ENCODE measurements at regions not wholly inside any gene's neighbourhood (a gene's known extent, or its start where the extent isn't known, plus 50 kb on each side); places are given as distances from the start of the nearest gene placed in this dataset.
A peak's percentile ranks its signal among the peaks of the same experiment; 100 is the strongest.

DNA sequence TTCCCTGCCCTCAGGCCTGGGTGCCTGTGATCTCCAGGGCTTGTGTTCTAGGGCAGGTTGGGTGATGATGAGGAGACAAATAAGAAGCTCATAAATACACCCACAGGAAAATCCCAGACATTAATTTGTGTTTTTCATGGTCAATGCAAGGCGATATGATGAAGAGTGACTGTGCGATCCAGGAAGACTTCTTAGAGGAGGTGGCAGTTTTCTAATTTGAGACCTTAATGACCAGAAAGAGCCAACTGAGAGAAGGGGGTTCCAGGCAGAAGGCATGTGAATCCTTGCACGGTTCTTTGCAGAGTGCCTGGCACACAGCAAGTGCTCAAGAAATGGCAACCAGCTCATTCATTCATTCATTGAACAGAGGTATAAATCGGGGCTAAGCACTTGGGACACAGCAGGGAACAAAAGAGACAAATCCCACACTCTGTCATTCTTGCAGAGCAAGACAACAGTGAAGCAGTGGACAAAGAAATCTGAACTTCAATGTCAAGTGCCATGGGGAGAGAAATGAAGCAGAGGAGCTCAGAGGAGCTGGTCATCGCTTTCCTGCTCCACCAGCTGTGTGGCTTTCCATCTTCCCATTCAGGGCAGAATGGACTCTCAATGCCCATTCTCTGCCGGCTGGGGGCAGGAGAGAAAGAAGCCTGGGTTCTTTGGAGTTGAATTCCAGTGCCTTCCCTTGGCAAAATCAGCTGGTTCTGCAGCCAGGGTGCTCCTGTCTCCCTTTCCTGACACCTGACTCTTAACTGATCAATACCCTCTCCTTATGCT is 128.3 kb downstream of the AACS start:
- ATAC-seq: peak; percentile 7
- TF ChIP-seq ZNF219 (CRISPR knock-in tag; IDR thresholded peaks at IDR 0.05; ENCODE audit: borderline replicate concordance) (no peak), OVOL2 (CRISPR knock-in tag; IDR thresholded peaks at IDR 0.05; ENCODE audit: borderline replicate concordance) (no peak), JUN (CRISPR knock-in tag; IDR thresholded peaks at IDR 0.05) (no peak), E2F5 (CRISPR knock-in tag; IDR thresholded peaks at IDR 0.05) (no peak), GRHL2 (CRISPR knock-in tag; IDR thresholded peaks at IDR 0.05; ENCODE audit: insufficient replicate concordance, severe bottlenecking) (no peak)
- TF ChIP-seq, protein P1, sequence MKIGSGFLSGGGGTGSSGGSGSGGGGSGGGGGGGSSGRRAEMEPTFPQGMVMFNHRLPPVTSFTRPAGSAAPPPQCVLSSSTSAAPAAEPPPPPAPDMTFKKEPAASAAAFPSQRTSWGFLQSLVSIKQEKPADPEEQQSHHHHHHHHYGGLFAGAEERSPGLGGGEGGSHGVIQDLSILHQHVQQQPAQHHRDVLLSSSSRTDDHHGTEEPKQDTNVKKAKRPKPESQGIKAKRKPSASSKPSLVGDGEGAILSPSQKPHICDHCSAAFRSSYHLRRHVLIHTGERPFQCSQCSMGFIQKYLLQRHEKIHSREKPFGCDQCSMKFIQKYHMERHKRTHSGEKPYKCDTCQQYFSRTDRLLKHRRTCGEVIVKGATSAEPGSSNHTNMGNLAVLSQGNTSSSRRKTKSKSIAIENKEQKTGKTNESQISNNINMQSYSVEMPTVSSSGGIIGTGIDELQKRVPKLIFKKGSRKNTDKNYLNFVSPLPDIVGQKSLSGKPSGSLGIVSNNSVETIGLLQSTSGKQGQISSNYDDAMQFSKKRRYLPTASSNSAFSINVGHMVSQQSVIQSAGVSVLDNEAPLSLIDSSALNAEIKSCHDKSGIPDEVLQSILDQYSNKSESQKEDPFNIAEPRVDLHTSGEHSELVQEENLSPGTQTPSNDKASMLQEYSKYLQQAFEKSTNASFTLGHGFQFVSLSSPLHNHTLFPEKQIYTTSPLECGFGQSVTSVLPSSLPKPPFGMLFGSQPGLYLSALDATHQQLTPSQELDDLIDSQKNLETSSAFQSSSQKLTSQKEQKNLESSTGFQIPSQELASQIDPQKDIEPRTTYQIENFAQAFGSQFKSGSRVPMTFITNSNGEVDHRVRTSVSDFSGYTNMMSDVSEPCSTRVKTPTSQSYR (CRISPR knock-in tag; IDR thresholded peaks at IDR 0.05): no peak
- H3K4me3 Mint-ChIP-seq: peak overlapping the region; percentile 53
- H3K36me3 Mint-ChIP-seq: peaks cover 8% of the 10 kb centered on the region; the same call in 1 of the 2 replicates
- no peak overlapping the region; the same call in 1 of the 2 replicates for H3K27ac Mint-ChIP-seq
- peaks cover 4% of the 10 kb centered on the region; the same call in 1 of the 2 replicates for H3K27me3 Mint-ChIP-seq (ENCODE audit: low read depth)
- CTCF ChIA-PET: interaction anchor here (0.7 to 1.9 kb wide), 12 partner anchors 9 to 250 kb away, joined by 3 to 12 read pairs (median 3); no protein-coding TSS in a partner anchor
- peak; percentile 33 for DNase-seq (ENCODE audit: low spot score)
- no peaks in the 10 kb centered on the region for H3K9me3 Mint-ChIP-seq
- POLR2A ChIA-PET: no interaction called here
- peaks cover 80% of the 10 kb centered on the region for H3K4me1 Mint-ChIP-seq

DNA sequence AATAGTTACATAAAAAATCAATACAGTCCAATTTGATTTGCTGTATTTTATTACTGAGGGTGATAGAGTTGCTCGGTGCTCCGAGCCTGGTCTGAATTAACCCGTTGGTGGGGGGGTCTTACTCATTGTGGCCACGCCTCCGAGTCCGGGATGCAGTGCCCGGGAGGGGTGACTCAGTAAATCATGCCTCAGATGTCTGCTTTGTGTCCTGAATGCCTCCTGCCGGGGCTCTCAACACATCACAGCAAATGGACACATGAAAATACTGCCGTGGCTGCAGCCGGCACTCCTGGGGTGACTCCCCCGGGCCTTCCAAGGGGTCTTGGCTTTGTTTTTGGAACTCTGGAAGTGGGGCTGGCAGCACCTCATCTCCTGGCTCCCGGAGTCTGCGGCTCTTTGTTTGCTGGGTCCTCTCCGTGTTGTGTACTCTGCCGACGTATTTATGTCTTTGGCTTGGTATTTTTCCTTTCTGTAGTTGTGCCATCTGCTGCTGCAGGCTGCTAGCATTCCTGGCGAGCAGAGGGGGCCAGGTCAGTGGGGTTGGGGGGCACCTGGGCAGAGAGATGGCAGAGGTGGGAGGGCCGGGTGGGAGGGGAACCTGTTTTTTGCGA is 129.0 kb downstream of the AACS start:
- no peaks in the 10 kb centered on the region for H3K9me3 Mint-ChIP-seq
- ATAC-seq (peak; percentile 63), DNase-seq (ENCODE audit: low spot score) (peak; percentile 68)
- H3K27me3 Mint-ChIP-seq (ENCODE audit: low read depth): peaks cover 2% of the 10 kb centered on the region; the same call in 1 of the 2 replicates
- peaks cover 11% of the 10 kb centered on the region; the same call in 1 of the 2 replicates for H3K36me3 Mint-ChIP-seq
- peaks cover 76% of the 10 kb centered on the region for H3K4me1 Mint-ChIP-seq
- peak overlapping the region; percentile 53 for H3K4me3 Mint-ChIP-seq
- no peak overlapping the region; the same call in 1 of the 2 replicates for H3K27ac Mint-ChIP-seq
- ChIA-PET CTCF (interaction anchor here (0.8 to 1.9 kb wide), 8 partner anchors 8 to 207 kb away, joined by 3 to 12 read pairs (median 4); no protein-coding TSS in a partner anchor), POLR2A (no interaction called here)
- TF ChIP-seq CREM (CRISPR knock-in tag; IDR thresholded peaks at IDR 0.05): no peak
- TF ChIP-seq, protein P2, sequence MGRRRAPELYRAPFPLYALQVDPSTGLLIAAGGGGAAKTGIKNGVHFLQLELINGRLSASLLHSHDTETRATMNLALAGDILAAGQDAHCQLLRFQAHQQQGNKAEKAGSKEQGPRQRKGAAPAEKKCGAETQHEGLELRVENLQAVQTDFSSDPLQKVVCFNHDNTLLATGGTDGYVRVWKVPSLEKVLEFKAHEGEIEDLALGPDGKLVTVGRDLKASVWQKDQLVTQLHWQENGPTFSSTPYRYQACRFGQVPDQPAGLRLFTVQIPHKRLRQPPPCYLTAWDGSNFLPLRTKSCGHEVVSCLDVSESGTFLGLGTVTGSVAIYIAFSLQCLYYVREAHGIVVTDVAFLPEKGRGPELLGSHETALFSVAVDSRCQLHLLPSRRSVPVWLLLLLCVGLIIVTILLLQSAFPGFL (CRISPR knock-in tag; IDR thresholded peaks at IDR 0.05; ENCODE audit: borderline replicate concordance): no peak
- TF ChIP-seq, protein P3, sequence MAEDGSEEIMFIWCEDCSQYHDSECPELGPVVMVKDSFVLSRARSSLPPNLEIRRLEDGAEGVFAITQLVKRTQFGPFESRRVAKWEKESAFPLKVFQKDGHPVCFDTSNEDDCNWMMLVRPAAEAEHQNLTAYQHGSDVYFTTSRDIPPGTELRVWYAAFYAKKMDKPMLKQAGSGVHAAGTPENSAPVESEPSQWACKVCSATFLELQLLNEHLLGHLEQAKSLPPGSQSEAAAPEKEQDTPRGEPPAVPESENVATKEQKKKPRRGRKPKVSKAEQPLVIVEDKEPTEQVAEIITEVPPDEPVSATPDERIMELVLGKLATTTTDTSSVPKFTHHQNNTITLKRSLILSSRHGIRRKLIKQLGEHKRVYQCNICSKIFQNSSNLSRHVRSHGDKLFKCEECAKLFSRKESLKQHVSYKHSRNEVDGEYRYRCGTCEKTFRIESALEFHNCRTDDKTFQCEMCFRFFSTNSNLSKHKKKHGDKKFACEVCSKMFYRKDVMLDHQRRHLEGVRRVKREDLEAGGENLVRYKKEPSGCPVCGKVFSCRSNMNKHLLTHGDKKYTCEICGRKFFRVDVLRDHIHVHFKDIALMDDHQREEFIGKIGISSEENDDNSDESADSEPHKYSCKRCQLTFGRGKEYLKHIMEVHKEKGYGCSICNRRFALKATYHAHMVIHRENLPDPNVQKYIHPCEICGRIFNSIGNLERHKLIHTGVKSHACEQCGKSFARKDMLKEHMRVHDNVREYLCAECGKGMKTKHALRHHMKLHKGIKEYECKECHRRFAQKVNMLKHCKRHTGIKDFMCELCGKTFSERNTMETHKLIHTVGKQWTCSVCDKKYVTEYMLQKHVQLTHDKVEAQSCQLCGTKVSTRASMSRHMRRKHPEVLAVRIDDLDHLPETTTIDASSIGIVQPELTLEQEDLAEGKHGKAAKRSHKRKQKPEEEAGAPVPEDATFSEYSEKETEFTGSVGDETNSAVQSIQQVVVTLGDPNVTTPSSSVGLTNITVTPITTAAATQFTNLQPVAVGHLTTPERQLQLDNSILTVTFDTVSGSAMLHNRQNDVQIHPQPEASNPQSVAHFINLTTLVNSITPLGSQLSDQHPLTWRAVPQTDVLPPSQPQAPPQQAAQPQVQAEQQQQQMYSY (CRISPR knock-in tag; IDR thresholded peaks at IDR 0.05): no peak
- no peak for TF ChIP-seq ARID4B (CRISPR knock-in tag; IDR thresholded peaks at IDR 0.05; ENCODE audit: borderline replicate concordance)
- TF ChIP-seq ZMAT4 (CRISPR knock-in tag; IDR thresholded peaks at IDR 0.05): no peak
- no peak for TF ChIP-seq HMGA2 (CRISPR knock-in tag; IDR thresholded peaks at IDR 0.05)
- TF ChIP-seq USF1 (CRISPR knock-in tag; IDR thresholded peaks at IDR 0.05): no peak
- TF ChIP-seq, protein P4, sequence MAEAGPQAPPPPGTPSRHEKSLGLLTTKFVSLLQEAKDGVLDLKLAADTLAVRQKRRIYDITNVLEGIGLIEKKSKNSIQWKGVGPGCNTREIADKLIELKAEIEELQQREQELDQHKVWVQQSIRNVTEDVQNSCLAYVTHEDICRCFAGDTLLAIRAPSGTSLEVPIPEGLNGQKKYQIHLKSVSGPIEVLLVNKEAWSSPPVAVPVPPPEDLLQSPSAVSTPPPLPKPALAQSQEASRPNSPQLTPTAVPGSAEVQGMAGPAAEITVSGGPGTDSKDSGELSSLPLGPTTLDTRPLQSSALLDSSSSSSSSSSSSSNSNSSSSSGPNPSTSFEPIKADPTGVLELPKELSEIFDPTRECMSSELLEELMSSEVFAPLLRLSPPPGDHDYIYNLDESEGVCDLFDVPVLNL (CRISPR knock-in tag; IDR thresholded peaks at IDR 0.05; ENCODE audit: borderline replicate concordance, low read depth): no peak
- TF ChIP-seq ZNF396 (CRISPR knock-in tag; IDR thresholded peaks at IDR 0.05; ENCODE audit: borderline replicate concordance): no peak
- no peak for TF ChIP-seq FOXJ3 (CRISPR knock-in tag; IDR thresholded peaks at IDR 0.05; ENCODE audit: borderline replicate concordance)
